ENCODE measurements at regions not wholly inside any gene's neighbourhood (a gene's known extent, or its start where the extent isn't known, plus 50 kb on each side); places are given as distances from the start of the nearest gene placed in this dataset.
"Not testable (repeated sequence)": the region's sequence is repeated elsewhere in the genome, so short reads cannot be mapped to it uniquely, and the experiment has no call there.

- no peak for DNase-seq
Observed at GRCh38 chr16:56011808-56012481, 136.8 kb upstream of the CES5A start.

- DNase-seq: no peak
Observed at GRCh38 chr16:56005958-56006357, 130.8 kb upstream of the CES5A start.

- DNase-seq: no peak
Observed at GRCh38 chr16:55999683-56000082, 124.5 kb upstream of the CES5A start.

GRCh38 chr16:55993088-55993487 is 117.9 kb upstream of the CES5A start:
- DNase-seq: no peak

- DNase-seq: no peak
Observed at GRCh38 chr16:55992551-55992950, 117.4 kb upstream of the CES5A start.

- no peak for DNase-seq
Observed at GRCh38 chr16:55991843-55992242, 116.7 kb upstream of the CES5A start.

GRCh38 chr16:55989569-55989907 is 114.4 kb upstream of the CES5A start:
- no peak for DNase-seq

GRCh38 chr16:55988850-55989568 is 113.8 kb upstream of the CES5A start:
- DNase-seq: not testable (repeated sequence)

- no peak for DNase-seq
Observed at GRCh38 chr16:55988013-55988412, 112.8 kb upstream of the CES5A start.

- no peak for DNase-seq
Observed at GRCh38 chr16:55982597-55982996, 107.4 kb upstream of the CES5A start.

- DNase-seq: no peak
Observed at GRCh38 chr16:55981557-55981956, 106.4 kb upstream of the CES5A start.

GRCh38 chr16:55976815-55977214 is 101.6 kb upstream of the CES5A start:
- DNase-seq: no peak

- no peak for DNase-seq
Observed at GRCh38 chr16:55971447-55971846, 96.3 kb upstream of the CES5A start.

- DNase-seq: no peak
Observed at GRCh38 chr16:55968221-55968620, 93.0 kb upstream of the CES5A start.

- DNase-seq: no peak
Observed at GRCh38 chr16:55964923-55965475, 89.8 kb upstream of the CES5A start.

- no peak for DNase-seq
Observed at GRCh38 chr16:55955845-55956244, 80.7 kb upstream of the CES5A start.

GRCh38 chr16:55955424-55955823 is 80.3 kb upstream of the CES5A start:
- DNase-seq: no peak

- DNase-seq: no peak
Observed at GRCh38 chr16:55954906-55955305, 79.7 kb upstream of the CES5A start.

GRCh38 chr16:55949518-55949917 is 74.3 kb upstream of the CES5A start:
- no peak for DNase-seq

- DNase-seq: no peak
Observed at GRCh38 chr16:55948230-55948629, 73.1 kb upstream of the CES5A start.

GRCh38 chr16:55947366-55947765 is 72.2 kb upstream of the CES5A start:
- DNase-seq: no peak

GRCh38 chr16:55944377-55944802 is 69.2 kb upstream of the CES5A start:
- DNase-seq: peak; percentile 31 to 53

- DNase-seq: no peak
Observed at GRCh38 chr16:55943267-55943666, 68.1 kb upstream of the CES5A start.

GRCh38 chr16:55942821-55943220 is 67.6 kb upstream of the CES5A start:
- no peak for DNase-seq

GRCh38 chr16:55941552-55941951 is 66.4 kb upstream of the CES5A start:
- DNase-seq: no peak
